GM18517 (cell line): ENCODE measurements at regions not wholly inside any gene's neighbourhood (a gene's known extent, or its start where the extent isn't known, plus 50 kb on each side); places are given as distances from the start of the nearest gene placed in this dataset.

ENCODE experiments used
- ATAC-seq: cut with Tn5 transposase; IDR thresholded peaks from one replicate; pipeline ENCODE4 v1.9.1; 2021; ENCODE audit warnings: mild to moderate bottlenecking, moderate library complexity; ENCODE audit not compliant: unreplicated experiment

GRCh38 chr3:117059067-117059955, 349.7 kb downstream of the TUSC7 start:
- ATAC-seq = no peak

- no peak for ATAC-seq
Observed at GRCh38 chr3:117059956-117060270, 350.3 kb downstream of the TUSC7 start.

GRCh38 chr3:117063930-117064329, 354.4 kb downstream of the TUSC7 start:
- ATAC-seq = no peak

- ATAC-seq = no peak
Observed at GRCh38 chr3:117068301-117068700, 358.7 kb downstream of the TUSC7 start.

GRCh38 chr3:117074826-117075225, 365.2 kb downstream of the TUSC7 start:
- no peak for ATAC-seq

GRCh38 chr3:117079997-117080396, 370.4 kb downstream of the TUSC7 start:
- no peak for ATAC-seq

- no peak for ATAC-seq
Observed at GRCh38 chr3:117080872-117081271, 371.3 kb downstream of the TUSC7 start.

DNA sequence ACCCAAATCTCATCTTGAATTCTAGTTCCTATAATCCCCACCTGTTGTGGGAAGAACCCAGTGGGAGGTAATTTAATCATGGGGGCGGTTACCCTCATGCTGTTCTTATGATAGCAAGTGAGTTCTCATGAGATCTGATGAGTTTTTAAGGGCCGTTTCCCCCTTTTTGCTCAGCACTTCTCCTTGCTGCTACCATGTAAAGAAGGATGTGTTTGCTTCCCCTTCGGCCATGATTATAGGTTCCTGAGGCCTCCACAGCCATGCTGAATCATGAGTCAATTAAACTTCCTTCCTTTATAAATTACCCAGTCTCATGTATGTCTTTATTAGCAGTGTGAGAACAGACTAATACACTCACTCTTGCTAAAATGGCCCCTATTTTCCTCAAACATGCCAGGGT, 374.7 kb downstream of the TUSC7 start:
- ATAC-seq = no peak

- no peak for ATAC-seq
Observed at GRCh38 chr3:117084739-117085270, 375.2 kb downstream of the TUSC7 start.

DNA sequence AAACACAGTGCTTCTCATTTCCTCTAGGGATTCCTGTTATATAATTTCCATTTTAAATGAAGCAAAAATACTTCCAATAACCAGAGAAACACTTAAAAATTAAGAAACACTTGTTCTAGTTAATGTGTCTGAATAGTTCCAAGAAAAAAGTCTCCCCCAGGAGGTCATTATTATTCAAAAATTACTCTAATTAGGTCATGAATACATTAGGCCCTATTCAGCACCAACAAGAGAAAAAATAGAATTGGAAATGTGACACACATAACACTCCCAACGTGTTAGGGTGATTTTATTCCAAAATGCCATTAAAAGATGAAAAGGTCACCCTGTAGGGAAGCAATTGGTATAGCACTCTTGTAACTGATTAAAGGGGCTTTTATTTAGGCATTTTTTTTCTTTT, 382.1 kb downstream of the TUSC7 start:
- no peak for ATAC-seq

- ATAC-seq = no peak
Observed at GRCh38 chr3:117096549-117096948, 387.0 kb downstream of the TUSC7 start.

GRCh38 chr3:117097351-117097750, 387.8 kb downstream of the TUSC7 start:
- no peak for ATAC-seq

- no peak for ATAC-seq
Observed at GRCh38 chr3:117101697-117102096, 392.1 kb downstream of the TUSC7 start.

DNA sequence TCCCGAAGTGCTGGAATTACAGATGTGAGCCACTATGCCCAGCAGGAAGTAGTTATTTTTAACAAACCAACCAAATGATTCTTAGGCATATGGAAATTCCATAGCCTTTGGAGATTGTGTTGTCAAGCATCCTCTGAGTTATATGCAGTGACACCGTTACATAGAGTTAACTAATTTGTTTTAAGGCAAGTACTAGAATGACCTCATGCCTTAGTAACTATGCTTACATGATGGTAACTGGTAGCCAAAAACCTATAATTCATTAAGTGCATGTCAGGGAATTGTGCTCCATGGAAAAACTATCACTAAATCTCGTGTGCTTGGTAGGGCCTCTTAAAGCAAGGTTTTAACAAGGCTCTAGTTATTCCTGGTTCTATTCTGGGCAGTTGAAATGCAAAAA, 392.8 kb downstream of the TUSC7 start:
- ATAC-seq = no peak

- ATAC-seq = no peak
Observed at GRCh38 chr3:117103675-117104074, 394.1 kb downstream of the TUSC7 start.

DNA sequence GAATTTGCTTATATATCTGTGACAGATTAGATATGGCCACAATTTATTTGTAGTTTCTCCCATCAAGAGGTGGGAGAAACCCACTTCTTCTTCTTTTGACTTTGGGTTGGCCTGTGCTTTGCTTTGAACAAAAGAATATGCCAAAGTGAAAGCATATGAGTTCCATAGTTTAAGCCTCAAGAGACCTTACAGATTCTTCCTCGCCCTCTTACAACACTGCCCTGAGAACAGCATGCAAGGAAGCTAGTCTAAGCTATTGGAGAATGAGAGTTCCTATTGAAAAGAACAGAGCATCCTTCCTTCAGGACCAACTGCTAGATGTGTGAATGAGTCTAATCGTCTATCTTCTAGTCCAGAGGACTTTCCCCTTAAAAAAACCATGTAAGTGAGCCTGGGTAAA, 394.8 kb downstream of the TUSC7 start:
- no peak for ATAC-seq

DNA sequence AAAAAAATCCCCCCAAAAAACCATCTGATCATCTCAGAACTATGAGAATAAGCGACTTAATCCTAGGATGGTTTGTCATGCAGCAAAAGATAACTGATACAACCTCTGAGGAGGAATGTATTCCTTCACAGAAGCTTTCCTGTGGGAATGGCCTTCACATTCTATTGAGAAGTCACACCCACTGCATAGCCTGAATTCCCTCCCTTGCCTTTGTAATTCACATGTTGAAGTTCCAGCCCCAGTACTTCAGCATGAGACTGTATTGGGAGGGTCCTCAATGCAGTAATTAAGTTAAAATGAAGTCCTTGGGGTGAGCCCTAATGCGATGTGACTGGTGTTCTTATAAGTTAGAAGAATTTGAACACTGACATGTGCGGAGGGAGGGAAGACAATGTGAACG, 395.2 kb downstream of the TUSC7 start:
- ATAC-seq = no peak

- no peak for ATAC-seq
Observed at GRCh38 chr3:117105686-117106085, 396.1 kb downstream of the TUSC7 start.

DNA sequence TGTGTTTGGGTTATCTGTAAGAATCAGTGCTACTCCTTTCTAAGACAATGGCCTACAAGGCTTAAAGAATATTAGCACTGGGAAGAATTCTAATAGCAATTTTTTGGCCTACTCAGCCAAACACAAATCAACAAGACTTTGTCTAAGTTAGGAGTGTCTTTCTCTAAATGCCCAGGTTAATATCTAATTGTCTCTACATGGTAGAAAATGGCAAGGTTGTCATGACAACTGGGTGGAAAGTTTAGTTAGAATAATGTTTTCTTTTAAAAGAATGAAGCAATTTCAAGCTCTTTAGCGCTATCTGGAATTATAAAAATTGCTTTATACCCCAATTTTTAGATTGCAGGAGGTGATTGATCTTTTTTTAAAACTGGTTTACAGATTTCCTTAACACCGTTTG, 396.8 kb downstream of the TUSC7 start:
- ATAC-seq = no peak

- no peak for ATAC-seq
Observed at GRCh38 chr3:117107946-117108345, 398.4 kb downstream of the TUSC7 start.

- no peak for ATAC-seq
Observed at GRCh38 chr3:117109178-117109577, 399.6 kb downstream of the TUSC7 start.

DNA sequence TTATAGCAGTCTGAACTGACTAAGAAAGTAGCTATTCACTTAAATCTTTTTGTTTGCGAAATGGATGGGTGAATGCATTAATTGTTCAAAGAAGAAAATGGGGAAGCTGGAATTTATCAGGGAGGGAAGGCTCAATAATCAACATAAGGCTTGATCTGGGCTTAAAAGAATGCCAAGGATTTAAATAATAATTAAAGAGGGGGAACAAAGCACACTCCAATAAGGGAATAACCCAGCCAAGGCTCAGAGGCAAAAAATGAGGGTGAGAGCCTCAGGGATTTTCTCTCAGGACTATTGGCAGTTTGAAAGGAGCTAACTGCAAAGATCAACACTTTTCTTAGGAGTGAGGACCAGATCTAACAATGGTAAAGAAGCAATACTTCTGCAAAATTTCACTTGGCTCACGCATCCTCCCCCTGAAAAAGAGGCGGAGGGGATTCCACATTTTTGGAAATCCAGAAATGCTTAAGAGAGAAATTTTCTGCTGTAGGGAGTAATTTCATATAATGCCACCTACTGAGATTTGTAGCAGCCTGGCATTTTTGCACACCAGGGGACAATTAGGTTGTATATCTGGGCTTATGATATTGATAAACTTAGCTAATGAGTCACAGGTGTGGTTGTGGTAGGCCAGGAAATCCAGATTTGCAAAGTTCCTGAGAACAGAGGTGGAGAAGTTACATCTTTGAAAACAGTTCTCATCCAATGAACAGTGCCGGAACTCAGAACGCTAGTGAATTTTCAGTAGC, 405.1 kb downstream of the TUSC7 start:
- no peak for ATAC-seq
